HL-60 (cell line): ENCODE measurements at regions not wholly inside any gene's neighbourhood (a gene's known extent, or its start where the extent isn't known, plus 50 kb on each side); places are given as distances from the start of the nearest gene placed in this dataset.

Experiments
- DNase-seq, 2 experiments: peaks; one replicate each; pipeline ENCODE4 v3.0.0-alpha.2; 2010 to 2020; ENCODE audit warnings: low read depth in 1 of 2, low spot score in 1 of 2
- H3K27ac ChIP-seq: fragments of 250-450 bp; sonication (Bioruptor Pico); replicated peaks from 2 replicates; pipeline ENCODE4 v1.5.1; 2020; ENCODE audit warnings: mild to moderate bottlenecking, moderate library complexity
- H3K27me3 ChIP-seq: fragments of 250-450 bp; sonication (Bioruptor Pico); 2 replicates; pipeline ENCODE4 v1.5.1; 2021; ENCODE audit warnings: mild to moderate bottlenecking, moderate library complexity; ENCODE audit not compliant: insufficient read depth, poor library complexity, severe bottlenecking
- H3K4me3 ChIP-seq: replicated peaks from 2 replicates; pipeline ENCODE4 v1.5.1; 2011; ENCODE audit warnings: mild to moderate bottlenecking, control low read depth, low read length; ENCODE audit not compliant: insufficient read depth
- CTCF ChIP-seq: IDR thresholded peaks from one replicate; pipeline ENCODE4 v1.5.1; 2011; ENCODE audit warnings: low read length, control low read depth, inconsistent platforms; ENCODE audit not compliant: insufficient read depth
- GABPA ChIP-seq: IDR thresholded peaks from 2 replicates; pipeline ENCODE4 v1.6.1; 2012; ENCODE audit warnings: low read depth
- POLR2AphosphoS5 ChIP-seq: IDR thresholded peaks from 2 replicates; pipeline ENCODE4 v1.6.1; 2012; ENCODE audit warnings: low read depth
- REST ChIP-seq: IDR thresholded peaks from 2 replicates; pipeline ENCODE4 v1.6.1; 2012; ENCODE audit warnings: low read depth; ENCODE audit not compliant: insufficient replicate concordance
- SPI1 ChIP-seq: IDR thresholded peaks from 2 replicates; pipeline ENCODE4 v1.6.1; 2012; ENCODE audit warnings: low read depth, mild to moderate bottlenecking, borderline replicate concordance

GRCh38 chr10:108598320-108598695, 1325.0 kb downstream of the XPNPEP1 start:
- Histone ChIP-seq H3K4me3 (no peak overlapping the region), H3K27me3 (no peaks in the 10 kb centered on the region), H3K27ac (no peak overlapping the region)
- TF ChIP-seq SPI1 (no peak), CTCF (no peak), POLR2AphosphoS5 (no peak), REST (no peak), GABPA (no peak)
- no peak for DNase-seq

- no peak for DNase-seq
- Histone ChIP-seq H3K27ac (no peak overlapping the region), H3K27me3 (no peaks in the 10 kb centered on the region), H3K4me3 (no peak overlapping the region)
- no peak for TF ChIP-seq POLR2AphosphoS5
- TF ChIP-seq CTCF = no peak
- no peak for TF ChIP-seq GABPA
- no peak for TF ChIP-seq SPI1
- no peak for TF ChIP-seq REST
These were observed 1325.5 kb downstream of the XPNPEP1 start for GRCh38 chr10:108597657-108598319.

GRCh38 chr10:108597031-108597430, 1326.3 kb downstream of the XPNPEP1 start:
- DNase-seq = no peak
- Histone ChIP-seq H3K4me3 (no peak overlapping the region), H3K27me3 (no peaks in the 10 kb centered on the region), H3K27ac (no peak overlapping the region)
- TF ChIP-seq SPI1 (no peak), REST (no peak), GABPA (no peak), POLR2AphosphoS5 (no peak), CTCF (no peak)
